KG1 (cell line): ENCODE measurements at regions not wholly inside any gene's neighbourhood (a gene's known extent, or its start where the extent isn't known, plus 50 kb on each side); places are given as distances from the start of the nearest gene placed in this dataset.
"Not testable (repeated sequence)": the region's sequence is repeated elsewhere in the genome, so short reads cannot be mapped to it uniquely, and the experiment has no call there.

Experiments
- DNase-seq: peaks from one replicate; lab custom pipeline; 2025; lab: John Stamatoyannopoulos, UW

DNA sequence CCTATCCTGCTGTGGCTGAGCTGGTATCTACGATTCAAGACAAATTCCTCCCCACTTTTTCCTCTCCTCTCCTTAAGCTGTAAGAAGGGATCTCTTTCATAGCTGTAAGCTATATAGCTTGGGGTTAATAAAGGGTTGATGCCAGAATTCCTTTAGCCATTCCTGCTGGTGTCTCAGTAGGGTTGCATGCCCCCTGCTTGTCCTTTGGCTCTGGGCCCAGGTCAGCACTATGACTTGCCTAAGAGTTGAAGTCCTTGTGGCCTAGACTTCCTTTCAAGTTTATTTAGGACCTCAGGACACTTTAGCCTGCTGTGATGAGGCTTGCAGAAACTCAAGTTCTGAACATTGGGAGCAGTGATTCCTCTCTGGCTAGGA is 270.0 kb downstream of the AMY1C start:
- DNase-seq, result no peak

DNA sequence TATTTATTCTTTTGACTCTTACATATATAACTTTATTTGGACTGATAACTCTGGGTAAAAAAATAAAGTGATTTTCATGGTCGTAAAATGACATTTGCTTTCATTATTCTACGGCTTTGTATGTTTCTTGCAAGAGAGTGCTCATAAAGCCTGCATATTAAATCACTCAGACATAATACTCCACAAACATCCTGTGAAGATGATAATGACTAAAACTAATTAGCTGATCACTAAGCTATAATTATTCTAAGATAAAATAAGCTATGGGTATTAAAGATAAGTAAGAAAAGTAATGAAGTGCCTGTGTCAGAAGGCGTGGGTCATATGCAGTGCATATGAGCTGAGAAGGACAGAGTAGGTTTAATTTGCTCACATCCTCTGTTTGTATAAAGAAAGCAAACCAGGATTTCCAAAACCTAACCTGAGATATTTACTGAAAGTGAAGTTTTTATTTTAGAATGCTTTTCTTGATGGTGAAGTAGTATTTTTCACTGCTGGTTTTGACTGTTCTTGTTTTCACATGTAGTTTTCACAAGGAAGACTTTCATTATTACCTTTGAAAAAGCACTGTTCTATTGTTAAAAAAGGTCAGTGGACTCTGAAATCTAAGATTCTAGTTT is 278.8 kb downstream of the AMY1C start:
- DNase-seq, result no peak

DNA sequence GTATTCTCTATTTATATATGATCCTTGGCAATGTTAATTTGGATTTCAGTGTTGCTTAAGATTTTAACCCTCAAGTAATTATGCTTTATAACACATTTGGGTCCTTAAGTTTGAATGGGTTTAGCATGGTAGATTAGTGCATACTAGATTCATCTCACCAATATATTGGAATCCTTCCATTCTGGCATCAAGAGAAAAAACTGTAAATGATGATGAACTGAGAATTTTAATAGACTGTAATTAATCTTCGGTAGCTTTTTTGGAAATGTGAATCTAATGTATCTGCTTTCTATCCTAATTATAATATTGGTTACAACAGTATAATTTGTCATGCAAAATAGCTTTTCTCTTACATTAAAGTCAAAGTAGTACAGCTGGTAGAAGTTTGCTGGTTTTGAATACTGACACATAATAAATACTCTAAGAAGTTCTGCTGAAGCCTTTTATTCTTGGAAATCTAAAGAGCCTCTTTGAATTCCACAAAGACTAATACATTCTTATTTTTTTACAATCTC is 279.8 kb downstream of the AMY1C start:
- no peak for DNase-seq

DNA sequence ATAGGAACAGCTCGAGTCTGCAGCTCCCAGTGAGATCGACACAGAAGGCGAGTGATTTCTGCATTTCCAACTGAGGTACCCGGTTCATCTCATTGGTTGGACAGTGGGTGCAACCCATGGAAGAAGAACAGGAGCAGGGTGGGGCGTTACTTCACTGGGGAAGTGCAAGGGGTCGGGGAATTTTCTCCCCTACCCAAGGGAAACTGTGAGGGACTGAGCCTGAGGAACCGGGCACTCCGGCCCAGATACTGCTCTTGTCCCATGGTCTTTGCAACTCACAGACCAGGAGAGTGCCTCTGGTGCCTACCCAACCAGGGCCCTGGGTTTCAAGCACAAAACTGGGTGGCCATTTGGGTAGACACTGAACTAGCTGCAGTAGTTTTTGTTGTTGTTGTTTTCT is 307.1 kb downstream of the AMY1C start:
- no peak for DNase-seq

DNA sequence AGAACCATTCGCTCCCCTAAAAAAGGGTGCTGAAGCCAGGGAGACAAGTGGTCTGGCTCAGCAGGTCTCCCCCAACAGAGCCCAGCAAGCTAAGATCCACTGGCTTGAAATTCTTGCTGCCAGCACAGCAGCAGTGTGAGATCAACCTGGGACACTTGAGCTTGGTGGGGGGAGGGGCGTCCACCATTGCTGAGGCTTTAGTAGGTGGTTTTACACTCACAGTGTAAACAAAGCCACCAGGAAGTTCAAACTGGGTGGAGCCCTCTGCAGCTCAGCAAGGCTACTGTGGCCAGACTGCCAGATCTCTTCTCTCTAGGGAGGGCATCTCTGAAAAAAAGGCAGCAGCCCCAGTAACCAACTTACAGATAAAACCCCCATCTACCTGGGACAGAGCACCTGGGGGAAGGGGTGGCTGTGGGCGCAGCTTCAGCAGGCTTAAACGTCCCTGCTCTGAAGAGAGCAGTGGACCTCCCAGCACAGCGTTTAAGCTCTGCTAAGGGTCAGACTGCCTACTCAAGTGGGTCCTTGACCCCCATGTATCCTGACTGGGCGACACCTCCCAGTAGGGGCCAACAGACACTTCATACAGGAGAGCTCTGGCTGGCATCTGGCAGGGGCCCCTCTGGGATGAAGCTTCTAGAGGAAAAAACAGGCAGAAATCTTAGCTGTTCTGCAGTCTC is 307.7 kb downstream of the AMY1C start:
- not testable (repeated sequence) for DNase-seq

DNA sequence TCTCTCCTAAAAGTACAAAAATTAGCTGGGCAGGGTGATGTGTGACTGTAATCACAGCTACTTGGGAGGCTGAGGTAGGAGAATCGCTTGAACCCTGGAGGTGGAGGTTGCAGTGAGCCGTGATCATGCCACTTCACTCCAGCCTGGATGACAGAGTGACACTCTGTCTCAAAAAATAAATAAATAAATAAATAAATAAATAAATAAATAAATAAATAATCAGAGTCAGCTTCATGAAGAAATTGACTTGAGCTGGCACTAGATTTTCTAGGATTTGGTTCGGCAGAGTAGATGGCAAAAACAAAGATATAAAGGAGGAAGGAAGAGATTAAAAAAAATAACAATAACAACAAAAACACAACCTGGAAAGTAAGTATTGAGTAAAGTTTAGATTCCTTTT is 311.9 kb downstream of the AMY1C start:
- not testable (repeated sequence) for DNase-seq

DNA sequence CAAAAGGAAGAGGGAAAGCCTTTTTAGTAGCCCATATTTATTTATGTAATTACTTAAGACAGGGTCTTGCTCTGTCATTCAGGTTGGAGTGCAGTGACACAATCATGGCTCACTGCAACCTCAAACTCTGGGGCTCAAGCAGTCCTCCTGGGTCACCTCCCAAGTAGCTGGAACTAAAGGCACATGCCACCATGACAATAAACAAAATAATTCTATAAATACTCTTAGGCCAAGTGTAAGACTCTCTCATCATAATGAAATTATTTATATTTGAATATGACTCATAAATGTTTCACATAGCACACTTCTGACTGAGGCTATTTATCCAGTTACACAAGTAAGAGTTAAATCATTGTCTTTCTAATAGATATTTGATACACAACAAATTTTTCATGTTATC is 314.7 kb downstream of the AMY1C start:
- no peak for DNase-seq

DNA sequence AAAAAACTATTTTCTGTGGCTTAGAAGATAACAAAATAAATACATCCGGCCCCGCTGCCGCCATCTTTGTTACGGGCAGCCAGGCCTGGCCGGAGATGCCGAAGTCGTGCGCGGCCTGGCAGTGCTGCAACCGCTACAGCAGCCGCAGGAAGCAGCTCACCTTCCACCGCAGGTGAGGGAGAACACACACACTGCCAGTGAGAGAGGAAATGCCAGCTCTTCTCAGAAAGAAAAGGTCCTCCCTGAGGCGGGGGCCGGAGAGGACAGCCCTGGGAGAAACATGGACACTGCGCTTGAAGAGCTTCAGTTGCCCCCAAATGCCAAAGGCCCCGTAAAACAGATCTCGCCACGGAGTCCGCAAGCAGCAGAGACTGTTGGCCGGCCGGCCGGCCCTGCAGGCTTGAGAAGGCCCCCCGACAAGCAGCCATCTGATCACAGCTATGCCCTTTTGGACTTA is 323.2 kb downstream of the AMY1C start:
- DNase-seq, result no peak

DNA sequence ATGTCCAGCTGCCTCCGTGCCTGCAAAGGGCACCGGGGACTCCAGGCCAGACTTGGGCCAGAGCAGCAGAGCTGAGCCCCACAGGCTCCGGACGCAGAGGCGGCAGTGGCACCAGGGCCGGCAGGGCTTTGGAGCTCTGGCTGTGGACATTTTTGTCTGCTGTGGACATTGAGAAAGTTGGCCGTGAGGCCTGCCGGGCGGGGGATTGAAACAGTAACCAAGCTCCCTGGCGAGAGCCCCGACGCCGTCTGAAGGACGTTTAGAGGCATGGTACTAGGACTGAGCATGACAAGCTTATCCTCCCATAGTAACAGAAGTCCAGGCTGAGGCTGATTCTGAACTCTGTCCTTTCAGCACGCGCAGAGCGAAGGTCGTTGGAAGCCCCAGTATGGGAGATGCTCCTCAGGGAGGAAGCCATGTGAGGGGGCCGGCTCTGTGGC is 323.8 kb downstream of the AMY1C start:
- no peak for DNase-seq

DNA sequence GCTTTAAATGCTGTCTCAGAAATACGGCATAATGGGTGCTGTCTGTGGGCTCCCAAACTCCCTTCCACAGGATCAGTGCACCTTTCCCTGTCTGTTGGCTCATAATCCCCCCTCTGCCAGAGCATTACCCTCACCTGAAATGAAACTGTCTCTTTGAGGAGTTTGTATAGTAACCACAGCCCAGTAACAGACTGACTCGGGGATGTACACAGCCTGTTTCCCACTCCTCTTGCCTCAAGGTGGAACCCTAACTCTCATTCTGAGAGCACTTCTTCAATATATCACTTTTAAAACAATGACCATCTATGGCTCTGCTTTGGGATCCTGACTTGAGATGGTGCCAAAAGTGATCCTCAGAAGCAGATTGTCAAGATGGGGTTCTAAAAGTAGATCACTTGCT is 332.5 kb downstream of the AMY1C start:
- no peak for DNase-seq

DNA sequence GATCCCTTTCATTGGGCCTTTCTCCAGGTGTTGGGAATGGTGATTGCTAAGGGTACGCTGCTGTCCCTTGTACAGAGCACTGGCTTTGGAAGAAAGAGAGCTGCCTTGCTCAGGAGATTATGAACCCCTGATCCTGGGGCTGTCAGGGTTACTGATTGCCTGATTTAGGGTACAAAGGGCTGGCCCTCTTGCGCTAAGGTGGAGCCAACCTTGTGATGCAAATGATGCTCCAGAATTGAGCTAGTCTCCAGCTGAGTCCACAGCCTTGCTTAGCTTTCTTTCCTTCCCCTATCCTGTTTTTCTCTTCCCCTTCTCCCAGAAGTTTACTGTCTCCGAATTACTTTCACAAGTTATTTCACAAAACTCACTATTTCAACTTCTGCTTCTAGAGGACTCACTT is 334.7 kb downstream of the AMY1C start:
- no peak for DNase-seq

DNA sequence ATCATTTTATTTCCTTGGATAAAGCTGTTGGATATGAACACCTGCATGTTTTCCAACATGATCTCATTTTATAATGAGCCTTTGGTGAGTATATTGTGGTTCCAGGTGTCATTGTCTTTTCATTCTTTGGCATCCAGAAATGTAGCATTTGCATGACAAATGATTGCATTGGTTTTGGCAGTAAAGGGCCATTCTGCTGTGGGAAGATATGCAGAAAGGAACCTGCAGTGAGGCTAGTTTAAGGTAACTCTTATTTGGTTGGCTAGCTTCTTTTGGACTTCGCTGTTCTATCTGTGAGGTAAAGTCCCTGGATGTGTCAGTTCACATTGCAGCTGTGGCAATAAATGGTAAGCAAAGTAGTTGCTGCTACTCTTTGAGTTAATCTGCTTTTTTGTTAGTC is 343.0 kb downstream of the AMY1C start:
- no peak for DNase-seq

DNA sequence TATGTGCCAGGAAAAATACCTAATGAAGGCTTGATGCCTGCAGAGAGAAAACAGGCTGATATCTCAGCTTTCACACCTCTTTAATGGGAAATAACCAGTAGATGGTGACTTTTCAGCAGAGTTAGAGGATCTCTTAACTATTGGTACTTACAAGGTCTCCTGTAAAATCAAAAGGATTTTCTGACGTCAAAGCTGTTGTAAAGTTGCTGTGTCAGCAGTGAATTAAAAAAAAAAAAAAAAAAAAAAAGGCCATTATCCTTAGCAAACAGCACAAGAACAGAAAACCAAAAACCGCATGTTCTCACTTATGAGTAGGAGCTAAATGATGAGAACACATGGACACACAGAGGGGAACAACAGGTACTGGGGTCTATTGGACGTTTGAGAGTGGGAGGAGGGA is 349.1 kb downstream of the AMY1C start:
- DNase-seq, result no peak

DNA sequence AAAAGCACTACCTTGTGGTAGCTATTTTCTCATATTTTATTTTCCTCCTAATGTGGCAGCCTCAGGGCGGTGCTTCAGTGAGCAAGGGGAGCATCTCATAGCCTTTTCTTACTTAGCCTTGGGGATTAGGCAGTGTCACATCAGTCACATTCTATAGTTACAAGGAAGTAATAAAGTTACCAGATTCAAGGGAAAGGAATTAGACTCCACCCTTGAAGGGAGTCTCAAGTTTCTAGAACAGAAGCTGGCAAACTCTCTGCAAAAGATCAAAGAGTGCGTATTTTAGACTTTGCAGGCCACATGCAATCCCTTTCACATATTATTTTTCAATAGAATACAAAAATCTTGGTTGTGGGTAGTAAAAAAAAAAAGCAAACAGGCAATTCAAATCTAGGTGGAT is 350.4 kb downstream of the AMY1C start:
- no peak for DNase-seq

DNA sequence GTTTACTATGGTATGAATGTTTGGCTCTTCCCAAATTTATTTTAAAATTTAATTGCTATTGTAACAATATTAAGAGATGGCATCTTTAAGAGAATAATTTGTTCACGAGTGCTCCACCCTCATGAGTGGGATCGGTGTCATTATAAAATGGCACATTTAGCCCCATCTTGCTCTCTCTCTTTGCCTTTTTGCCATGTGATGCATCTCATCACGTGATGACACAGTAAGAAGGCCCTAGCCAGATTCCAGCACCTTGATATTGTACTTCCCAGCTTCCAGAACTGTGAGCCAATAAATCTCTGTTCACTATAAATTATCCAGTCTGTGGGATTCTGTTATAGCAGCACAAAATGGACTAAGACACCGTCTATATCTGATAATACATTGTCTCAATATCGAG is 355.8 kb downstream of the AMY1C start:
- DNase-seq, result no peak

DNA sequence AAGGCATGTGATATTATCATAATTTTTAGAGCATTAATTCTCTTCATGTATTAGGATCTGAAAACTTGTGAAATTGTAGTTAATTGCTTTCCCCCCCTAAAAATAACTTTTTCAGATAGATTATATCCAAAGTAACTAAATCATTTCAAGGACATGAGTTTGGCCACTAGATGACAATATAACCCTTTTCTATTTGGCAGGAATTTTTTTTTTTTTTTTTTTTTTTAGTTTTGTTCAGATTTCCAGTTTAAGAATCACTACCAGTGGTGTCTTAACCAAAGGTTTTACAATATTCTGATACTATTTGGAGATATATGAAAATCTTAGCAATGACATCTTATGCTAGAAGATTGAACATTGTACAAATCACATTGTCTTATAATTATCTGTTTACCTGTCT is 370.8 kb downstream of the AMY1C start:
- no peak for DNase-seq

DNA sequence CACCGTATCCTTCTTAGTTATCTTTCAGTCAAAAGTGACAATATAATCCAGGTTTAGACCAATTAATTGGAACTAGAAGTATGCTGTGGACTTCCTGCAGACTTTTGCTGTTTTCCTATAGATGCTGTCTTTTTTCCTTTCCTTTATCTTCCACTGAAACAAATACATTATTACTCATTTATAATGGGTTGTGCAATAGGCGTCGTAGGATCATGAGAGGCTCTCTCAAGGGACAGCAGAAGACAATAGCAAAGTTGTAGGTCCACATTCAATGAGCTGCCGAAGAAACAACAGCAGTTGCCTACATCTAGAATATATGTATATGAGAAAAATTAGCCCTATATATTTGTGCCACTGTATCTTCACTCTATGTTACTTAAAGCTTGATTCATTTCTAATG is 371.6 kb downstream of the AMY1C start:
- no peak for DNase-seq

DNA sequence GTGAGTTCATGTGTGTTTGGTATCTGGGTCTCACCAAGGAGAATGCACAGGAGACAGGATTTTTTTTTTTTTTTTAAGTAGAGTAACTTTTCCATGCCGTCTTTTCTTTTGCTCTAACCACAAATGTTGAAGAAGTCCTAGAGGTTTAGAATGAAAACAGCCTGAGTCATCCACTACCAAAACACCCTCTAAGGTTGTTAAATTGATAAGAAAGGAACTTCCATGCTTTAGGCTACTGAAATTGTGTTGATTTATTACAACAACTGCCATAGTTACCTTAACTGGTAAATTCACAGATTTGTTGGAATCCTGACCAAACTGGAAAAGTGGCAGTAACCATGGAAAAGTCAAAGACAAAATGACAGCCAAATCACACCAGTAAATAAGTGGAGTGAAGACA is 375.6 kb downstream of the AMY1C start:
- DNase-seq, result no peak

DNA sequence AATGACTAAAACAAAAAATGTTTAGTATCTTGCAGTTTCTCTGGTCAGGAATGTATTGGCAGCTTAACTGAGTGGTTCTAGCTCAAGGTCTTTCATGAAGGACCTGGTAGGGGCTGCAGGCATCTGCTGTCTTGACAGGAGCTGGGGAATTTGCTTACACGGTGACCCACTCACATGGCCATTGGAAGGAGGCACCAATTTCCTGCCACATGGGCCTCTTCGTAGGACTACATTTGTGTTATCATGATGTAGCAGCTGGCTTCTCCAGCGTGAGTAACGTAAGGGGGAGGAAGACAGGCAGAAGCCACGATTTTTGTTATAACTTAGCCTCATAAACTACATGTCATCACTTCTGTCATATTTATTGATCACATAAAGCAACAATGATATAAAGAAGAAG is 376.3 kb downstream of the AMY1C start:
- DNase-seq, result no peak

DNA sequence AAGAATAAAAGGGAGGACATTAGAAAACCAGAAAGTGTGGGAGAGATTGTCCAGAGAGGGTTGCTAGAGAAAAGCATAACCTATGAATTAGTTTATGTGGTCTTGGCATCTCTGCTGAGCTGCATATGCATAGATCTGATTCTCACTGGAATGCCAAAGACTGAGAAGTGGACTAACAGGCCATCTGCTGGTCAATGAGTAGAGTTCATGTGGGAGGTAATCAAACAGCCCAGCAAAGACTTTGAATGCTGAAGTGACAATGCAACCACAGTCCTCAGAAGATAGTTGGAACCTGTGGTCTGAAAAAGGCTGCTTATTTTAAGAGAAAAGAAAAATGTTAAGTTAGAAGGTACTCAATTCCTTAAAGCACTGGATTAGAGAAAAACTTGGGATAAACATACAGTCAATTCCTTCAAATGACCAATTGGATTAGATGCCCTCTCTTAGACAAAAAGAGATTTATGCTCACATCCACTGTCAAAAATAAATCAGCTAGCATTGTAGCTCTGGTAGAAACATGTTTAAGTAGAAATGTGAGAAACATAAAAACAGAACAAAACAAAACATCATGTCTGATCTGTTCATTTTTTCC is 382.8 kb downstream of the AMY1C start:
- DNase-seq, result no peak

DNA sequence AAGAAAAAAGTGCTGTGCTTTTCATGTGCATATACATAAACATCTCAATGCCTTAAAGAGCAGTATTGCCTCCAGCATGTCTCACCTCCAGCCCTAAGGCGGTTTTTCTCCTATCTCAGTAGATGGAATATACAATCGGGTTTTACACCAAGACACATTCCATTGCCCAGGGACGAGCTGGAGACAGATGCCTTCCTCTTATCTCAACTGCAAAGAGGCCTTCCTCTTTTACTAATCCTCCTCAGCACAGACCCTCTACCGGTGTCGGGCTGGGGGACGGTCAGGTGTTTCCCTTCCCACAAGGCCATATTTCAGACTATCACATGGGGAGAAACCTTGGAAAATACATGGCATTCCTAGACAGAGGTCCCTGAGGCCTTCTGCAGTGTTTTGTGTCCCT is 385.3 kb downstream of the AMY1C start:
- DNase-seq, result not testable (repeated sequence)

DNA sequence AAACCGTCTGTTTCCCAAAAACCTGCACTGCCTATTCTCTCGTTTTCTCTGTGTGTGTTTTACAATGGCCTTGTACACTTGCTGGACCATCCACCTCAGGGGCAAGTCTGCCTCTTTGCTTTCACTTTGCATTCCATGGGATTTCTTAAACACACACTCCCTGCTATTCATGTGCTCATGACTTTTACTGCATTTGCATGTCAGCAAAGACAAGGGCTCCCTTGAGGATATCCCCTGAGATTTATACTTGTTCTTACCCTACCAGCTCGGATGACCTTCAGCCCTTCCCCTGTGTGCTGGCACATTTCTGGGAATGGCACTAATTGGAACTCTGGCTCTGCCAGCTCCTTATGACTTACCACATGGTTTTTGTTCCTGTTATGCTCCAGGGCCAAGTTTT is 386.9 kb downstream of the AMY1C start:
- no peak for DNase-seq

DNA sequence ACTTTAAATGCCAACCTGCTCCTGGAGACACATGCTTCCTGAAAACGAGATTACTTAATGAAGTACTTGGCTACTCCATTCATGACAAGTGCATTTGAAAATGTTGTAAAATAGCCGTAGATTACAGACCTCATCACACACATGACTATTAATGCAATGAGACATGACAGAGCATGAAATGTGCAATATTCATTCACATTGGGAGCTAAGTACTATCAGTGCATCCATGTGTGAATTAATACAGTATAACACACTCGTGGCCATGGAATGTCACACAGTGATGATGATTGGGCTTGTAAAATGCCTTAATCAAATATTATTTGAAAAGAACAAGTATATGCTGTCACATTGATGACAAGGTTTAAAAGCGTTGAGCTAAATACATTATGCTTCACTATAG is 407.0 kb downstream of the AMY1C start:
- DNase-seq, result no peak
